Stimulated activated CD8-positive, alpha-beta memory T cell treated with anti-CD3 and anti-CD28 coated beads, Interleukin-12 subunit alpha, Interleukin-12 subunit beta, amount 100 ng/mL, for 1 hour (primary cell): ENCODE measurements at regions not wholly inside any gene's neighbourhood (a gene's known extent, or its start where the extent isn't known, plus 50 kb on each side); places are given as distances from the start of the nearest gene placed in this dataset.
"Not testable (repeated sequence)": the region's sequence is repeated elsewhere in the genome, so short reads cannot be mapped to it uniquely, and the experiment has no call there.

Experiments used
- DNase-seq: peaks from one replicate; pipeline ENCODE4 v3.0.0-alpha.2; 2020; ENCODE audit warnings: low read depth

- no peak for DNase-seq
These were observed 1254.4 kb downstream of the ADGRL3 start for GRCh38 chr4:62454535-62454934.

DNA sequence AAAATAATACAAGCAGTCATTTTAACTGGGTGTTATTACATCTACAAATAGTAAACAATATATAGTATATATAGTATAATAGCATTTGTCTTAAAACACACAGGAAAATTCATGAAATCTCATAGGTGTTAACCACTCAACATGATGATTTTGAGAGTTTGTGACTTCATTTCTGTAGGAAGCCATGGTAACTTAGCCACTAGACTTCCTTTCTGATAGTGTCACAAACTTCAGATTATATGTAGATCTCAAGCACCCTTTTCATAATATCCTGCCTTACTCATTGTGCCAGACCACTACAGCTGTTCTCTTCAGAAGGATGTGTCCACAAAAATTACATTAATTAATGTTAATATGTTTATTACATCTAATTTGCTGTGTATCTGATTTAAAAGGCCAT lies 1250.6 kb downstream of the ADGRL3 start:
- no peak for DNase-seq

DNA sequence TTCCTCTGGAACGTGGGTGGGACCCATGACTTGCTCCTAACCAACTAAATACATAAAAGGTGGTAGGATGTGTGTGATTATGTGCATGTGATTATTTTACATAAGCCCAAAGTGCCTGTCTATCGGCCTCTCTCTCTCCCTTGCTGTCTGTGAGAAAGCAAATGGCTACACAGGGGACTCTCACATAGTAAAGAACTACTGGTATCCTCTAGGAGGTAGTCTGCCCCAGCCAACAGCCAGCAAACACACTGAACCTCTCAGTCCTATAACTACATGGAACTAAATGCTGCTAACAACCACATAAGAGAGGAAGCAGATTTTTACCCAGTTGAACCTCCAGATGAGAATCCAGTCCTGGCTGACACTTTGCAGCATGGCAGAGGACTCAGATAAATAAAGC lies 1249.4 kb downstream of the ADGRL3 start:
- no peak for DNase-seq

GRCh38 chr4:62448911-62449310 lies 1248.8 kb downstream of the ADGRL3 start:
- no peak for DNase-seq

- no peak for DNase-seq
These were observed 1238.9 kb downstream of the ADGRL3 start for GRCh38 chr4:62439051-62439450.

GRCh38 chr4:62434921-62435320 lies 1234.8 kb downstream of the ADGRL3 start:
- DNase-seq = no peak

- not testable (repeated sequence) for DNase-seq
These were observed 1231.5 kb downstream of the ADGRL3 start for GRCh38 chr4:62431513-62432231.

- DNase-seq = no peak
These were observed 1229.2 kb downstream of the ADGRL3 start for GRCh38 chr4:62429297-62429696.

DNA sequence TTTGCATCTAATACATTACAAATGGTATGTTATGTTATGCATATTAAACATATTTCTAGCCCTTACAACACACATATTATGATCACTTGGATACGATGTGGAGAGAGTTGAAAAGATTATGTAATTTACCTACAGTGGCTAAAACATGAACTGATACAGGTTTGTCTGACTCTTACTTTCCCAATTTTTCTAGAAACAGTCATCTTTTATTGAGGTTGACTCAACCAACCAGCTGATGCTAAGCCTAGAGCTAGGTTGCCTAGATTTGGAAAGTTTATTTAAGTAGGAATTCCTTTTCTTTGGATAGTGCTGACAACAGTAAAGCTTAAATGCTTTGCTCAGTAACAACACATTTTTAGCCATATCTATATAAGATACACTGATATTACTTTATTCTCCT lies 1215.1 kb downstream of the ADGRL3 start:
- DNase-seq = no peak

- no peak for DNase-seq
These were observed 1214.4 kb downstream of the ADGRL3 start for GRCh38 chr4:62414563-62414962.

DNA sequence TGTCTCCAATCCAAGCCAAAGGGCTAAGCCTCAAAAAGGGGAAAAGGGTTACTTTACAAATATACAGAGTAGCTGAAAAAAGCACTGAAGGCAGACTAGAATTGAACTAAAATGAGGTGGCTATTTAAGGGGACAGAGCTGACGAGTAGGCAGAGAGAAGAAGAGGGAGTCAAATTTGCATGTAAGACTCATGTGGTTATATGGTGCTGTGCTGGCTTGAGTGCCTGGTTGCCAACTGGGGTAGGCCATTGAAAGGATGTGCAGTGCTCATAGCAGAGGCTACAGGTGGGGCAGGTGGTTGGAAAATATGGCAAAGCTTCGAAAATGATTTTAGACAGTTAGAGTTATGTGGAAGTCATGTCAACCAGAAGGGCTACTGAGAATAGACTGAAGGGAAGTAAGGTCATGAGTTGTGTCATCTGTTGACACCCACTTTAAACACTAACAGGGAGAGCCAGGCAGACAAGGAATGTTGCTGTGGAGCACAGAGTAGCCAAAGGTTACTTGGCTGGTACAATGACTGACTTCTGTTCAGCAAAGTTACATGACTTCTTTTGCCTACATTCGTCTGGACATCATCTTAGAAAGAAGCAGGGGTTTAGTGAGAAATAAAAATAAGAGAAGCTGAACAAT lies 1210.4 kb downstream of the ADGRL3 start:
- DNase-seq = no peak

GRCh38 chr4:62408454-62408853 lies 1208.3 kb downstream of the ADGRL3 start:
- no peak for DNase-seq

DNA sequence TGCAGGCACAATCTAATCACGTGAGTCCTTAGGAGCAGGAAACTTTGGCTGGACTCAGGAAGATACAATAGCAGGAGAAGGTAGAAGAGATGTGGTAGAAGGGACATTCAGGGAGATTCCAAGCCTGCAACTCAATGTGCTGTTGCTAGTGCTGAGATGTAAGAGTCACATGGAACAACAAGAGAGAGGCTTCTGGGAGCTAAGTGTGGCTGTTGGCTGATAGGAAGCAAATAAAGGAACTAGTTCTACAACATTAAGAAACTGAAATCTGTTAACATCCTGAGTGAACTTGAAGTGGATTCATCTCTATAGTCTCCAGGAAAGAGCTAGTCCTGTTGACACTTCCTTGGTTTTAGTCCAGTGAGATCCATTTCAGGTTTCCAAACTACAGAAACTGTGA lies 1207.4 kb downstream of the ADGRL3 start:
- DNase-seq = no peak

DNA sequence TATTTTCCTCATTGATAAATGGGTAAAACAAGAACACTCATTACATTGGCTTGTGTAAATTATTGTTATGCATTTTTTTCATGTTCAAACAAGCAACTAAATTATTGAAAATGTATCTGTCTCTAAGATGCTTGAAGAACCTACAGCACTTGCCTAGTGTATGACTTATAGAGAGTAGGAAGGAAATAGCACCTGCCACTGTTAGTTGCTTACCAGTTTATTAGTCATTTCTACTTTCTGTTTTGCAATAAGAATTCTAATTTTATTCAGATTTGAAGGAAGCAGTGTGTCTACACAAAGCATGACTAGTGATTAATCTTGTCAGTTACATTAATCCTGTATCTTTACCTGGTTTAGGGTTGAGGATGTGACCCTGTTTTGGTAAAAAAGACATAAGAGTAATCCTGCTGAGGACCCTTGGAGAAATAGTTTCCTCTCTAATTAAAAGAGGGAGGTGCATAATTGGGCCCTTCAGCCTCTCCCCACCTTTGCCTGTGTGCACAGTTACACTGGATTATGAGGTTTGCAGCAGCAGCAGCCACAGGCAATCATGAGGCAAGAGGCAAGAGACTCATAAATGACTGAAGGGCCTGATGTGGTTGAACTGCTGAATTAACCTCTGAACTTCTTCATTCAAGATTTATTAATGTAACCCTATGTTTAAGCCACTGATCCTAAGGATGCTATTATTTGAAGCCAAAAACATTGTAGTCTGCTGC lies 1202.1 kb downstream of the ADGRL3 start:
- DNase-seq = no peak

DNA sequence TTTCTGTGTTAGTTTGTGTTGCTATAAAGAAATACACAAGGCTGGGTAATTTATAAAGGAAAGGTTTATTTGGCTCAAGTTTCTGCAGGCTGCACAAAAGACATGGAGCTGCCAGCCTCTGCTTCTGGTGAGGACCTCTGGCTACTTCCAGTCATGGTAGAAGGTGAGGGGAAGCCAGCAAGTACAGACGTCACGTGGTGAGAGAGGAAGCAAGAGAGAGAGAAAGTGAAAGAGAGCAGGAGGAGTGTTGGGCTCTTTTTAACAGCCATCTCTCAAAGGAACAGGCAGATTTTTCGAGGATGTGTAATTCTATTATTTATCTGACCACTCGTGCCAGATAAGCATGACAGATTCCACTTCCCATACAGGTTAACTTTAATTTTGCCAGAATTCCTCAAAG lies 1199.1 kb downstream of the ADGRL3 start:
- no peak for DNase-seq

DNA sequence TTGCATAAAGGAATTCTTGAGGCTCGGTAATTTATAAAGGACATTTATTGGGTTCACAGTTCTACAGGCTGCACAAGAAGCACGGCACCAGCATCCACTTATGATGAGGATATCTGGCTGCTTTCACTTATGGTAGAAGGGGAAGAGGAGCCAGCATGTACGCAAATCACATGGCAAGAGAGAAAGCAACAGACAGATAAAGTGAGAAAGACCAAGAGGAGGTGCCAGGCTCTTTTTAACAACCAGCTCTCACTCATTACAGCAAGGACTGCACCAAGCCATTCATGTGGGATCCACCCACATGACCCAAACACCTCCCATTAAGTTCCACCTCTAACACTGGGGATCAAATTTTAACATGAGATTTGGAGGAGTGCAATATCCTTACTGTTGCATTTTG lies 1198.2 kb downstream of the ADGRL3 start:
- no peak for DNase-seq

DNA sequence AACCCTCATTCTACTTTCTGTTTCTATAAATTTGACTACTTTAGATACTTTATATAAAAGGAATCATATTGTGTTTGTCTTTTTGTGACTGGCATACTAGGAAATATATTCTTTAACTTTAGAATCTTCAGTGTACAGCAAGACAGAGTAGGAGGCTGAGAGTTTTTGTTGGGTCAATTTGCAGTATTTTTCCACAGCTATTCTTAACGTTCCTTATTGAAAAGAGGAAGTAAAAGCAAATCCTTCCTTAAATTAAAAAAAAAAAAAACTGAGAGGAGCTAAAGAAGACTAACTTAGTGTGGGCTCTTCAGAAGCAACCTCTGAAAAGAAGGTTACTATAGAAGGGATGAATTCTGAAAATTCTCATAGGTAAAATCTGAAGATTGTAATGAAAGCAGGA lies 1194.6 kb downstream of the ADGRL3 start:
- no peak for DNase-seq

DNA sequence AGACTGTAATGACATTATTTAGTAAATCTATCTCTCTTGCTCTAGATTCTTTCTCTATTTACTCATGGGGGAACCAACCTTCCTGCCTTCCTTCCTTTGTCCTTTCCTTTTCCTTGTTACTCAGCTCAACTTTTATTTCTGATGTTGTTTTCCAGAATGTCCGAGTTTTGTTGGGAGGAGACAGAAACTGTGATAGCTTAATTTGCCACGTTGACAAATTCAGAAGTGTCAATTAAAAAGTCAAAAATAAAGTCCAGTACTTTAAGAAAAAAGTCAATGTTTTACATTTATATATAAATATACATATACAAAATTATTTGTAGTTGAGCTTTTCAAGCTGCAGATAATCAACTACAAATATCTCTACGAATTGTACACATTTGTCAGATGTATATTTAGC lies 1187.7 kb downstream of the ADGRL3 start:
- no peak for DNase-seq

- no peak for DNase-seq
These were observed 1177.6 kb downstream of the ADGRL3 start for GRCh38 chr4:62377700-62378099.

DNA sequence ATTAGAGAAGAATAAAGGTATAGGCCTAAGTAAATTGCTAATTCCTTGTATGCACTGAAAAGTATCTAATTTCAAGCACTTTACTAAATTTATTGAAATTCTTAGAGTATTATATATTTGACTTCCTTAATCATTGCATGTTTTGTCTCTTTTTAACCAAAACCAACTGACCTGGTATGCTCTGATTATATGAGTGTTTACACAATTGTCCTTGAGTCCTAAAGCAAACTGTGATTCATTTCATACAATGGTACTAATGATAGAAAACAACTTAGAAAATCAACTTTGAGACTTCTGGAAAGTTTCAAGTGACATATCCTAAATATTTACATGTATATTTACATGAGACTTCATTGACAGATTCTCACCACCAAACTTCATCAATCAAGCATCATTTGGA lies 1177.1 kb downstream of the ADGRL3 start:
- no peak for DNase-seq

GRCh38 chr4:62366939-62367338 lies 1166.8 kb downstream of the ADGRL3 start:
- no peak for DNase-seq

- DNase-seq = no peak
These were observed 1160.0 kb downstream of the ADGRL3 start for GRCh38 chr4:62360156-62360545.

DNA sequence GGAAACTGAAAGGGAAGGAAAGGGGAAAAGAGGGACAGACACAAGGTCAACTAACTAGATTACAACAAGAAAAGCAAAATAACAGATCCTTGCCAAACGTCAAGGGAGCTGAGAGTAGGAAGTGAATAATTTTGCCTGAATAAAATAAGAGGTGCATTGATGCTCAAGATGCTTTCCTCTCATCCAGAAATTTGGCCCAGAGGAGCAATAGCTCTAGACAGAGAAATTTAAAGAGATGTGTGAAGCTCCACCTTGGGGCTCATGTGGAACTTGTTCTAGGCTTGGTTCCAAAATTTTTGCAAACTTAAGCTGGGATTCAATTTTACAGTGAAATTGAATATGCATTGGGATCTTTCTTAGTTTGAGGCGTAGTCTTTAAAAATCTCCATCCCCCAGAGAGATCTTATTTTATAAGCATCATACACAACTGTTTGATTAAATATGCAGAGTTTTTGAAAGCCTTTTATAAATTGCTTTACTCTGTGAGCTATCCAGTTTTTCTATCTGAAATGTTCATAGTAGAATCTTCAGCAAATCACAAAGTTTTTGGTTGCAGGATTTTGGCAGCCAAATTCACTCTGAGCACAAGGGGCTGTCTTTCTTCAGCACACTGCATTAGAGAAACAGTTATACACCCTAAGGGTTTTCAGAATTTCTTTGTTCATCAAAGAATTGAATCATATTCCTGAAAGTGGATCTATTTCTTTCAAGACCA lies 1159.5 kb downstream of the ADGRL3 start:
- no peak for DNase-seq
